ENCODE measurements at regions not wholly inside any gene's neighbourhood (a gene's known extent, or its start where the extent isn't known, plus 50 kb on each side); places are given as distances from the start of the nearest gene placed in this dataset.

DNA sequence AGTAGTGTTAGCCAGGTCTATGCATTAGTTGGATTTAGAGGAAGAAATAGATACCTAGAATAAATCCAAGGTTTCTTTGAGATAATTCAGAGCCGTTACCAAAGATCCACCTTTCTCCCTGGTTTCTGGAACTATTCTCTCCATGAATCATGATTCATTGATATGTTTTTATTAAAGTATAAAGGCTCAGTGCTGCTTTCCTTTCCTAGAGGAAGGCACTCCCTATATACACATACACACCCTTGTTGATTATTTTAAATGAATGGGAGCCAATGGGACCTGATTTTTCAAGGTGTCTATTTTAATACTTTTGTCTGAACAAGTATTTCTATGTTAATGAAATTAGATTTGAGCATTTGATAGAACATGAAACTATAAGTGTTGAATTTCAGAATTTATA, 146.8 kb upstream of the SPRY1 start:
- TF ChIP-seq, protein P1, sequence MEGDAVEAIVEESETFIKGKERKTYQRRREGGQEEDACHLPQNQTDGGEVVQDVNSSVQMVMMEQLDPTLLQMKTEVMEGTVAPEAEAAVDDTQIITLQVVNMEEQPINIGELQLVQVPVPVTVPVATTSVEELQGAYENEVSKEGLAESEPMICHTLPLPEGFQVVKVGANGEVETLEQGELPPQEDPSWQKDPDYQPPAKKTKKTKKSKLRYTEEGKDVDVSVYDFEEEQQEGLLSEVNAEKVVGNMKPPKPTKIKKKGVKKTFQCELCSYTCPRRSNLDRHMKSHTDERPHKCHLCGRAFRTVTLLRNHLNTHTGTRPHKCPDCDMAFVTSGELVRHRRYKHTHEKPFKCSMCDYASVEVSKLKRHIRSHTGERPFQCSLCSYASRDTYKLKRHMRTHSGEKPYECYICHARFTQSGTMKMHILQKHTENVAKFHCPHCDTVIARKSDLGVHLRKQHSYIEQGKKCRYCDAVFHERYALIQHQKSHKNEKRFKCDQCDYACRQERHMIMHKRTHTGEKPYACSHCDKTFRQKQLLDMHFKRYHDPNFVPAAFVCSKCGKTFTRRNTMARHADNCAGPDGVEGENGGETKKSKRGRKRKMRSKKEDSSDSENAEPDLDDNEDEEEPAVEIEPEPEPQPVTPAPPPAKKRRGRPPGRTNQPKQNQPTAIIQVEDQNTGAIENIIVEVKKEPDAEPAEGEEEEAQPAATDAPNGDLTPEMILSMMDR (IDR thresholded peaks at IDR 0.05): no peak
- no peak overlapping the region for H3K4me3 ChIP-seq
- H3K9me3 ChIP-seq: no peaks in the 10 kb centered on the region
- no peaks in the 10 kb centered on the region for H3K36me3 ChIP-seq
- DNase-seq: no peak
- no peaks in the 10 kb centered on the region for H3K27me3 ChIP-seq
- intact Hi-C loops (cut with DNase I; ENCODE audit: low total_unique reads): no loop called here
- peaks cover 0 to 41% (median 19%) of the 10 kb centered on the region in 4 donors for H3K4me1 ChIP-seq
- peak overlapping the region in 1 of 2 donors; percentile 36 for H3K27ac ChIP-seq

DNA sequence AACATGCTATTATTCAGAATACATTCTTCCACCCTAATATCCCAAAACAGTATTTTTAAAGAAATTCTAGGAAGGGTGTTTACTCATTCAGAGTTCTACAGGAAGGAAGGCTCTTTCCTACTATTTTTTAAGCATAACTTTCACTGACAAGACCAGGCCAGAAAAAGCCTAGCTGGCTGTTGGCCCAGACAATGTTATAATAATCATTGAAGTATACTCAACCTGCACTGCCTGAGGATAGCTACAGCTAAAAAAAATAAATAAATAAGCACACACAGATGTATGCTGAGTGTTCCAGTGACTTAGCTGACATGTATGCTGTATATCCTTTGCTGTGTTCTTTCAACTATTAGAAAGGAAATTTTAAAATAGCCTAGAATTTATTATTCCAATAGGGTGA, 145.8 kb upstream of the SPRY1 start:
- TF ChIP-seq, protein P1 (IDR thresholded peaks at IDR 0.05): no peak
- Histone ChIP-seq H3K9me3 (no peaks in the 10 kb centered on the region), H3K4me3 (no peak overlapping the region), H3K27ac (peak overlapping the region; percentile 36 to 39), H3K4me1 (peaks cover 0 to 41% (median 19%) of the 10 kb centered on the region in 4 donors), H3K27me3 (no peaks in the 10 kb centered on the region), H3K36me3 (no peaks in the 10 kb centered on the region)
- peak in 1 of 2 donors; percentile 36 for DNase-seq
- intact Hi-C loops (cut with DNase I; ENCODE audit: low total_unique reads): no loop called here

DNA sequence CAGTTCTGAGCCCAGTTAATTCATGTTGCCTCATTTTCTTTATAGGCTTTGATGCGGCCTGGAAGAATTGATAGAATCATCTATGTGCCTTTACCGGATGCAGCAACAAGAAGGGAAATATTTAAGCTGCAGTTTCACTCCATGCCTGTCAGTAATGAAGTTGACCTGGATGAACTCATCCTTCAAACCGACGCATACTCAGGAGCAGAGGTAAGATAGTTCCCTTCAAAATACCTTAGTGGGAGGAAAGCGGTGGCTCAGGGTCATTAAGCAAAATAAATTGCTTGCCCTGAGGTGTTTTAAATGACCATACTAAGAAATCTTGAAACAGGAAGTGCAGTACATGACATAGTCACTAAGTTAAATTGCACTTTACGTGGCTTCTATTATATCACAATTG, 140.6 kb upstream of the SPRY1 start:
- H3K27ac ChIP-seq: no peak overlapping the region
- no peak overlapping the region for H3K4me3 ChIP-seq
- intact Hi-C loops (cut with DNase I; ENCODE audit: low total_unique reads): no loop called here

DNA sequence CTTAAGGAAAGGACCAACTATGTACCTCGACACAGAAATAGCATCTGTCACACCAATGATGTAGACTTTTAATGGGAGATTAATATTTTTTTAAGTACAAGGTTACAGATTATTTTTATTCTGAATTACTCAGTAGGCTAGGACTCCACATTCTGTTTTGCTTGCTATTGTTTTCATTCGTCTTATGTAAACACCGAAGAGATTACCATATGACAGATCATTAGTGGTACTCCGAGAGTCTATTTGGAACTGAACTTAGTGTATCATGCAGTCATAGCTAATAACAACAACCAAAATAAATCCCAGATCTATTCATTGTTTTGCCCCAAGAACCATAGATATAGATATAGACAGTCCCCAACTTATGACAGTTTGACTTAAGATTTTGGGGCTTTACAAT, 139.7 kb upstream of the SPRY1 start:
- no peak overlapping the region for H3K4me3 ChIP-seq
- TF ChIP-seq, protein P1 (IDR thresholded peaks at IDR 0.05): no peak
- H3K36me3 ChIP-seq: no peaks in the 10 kb centered on the region
- no peaks in the 10 kb centered on the region for H3K27me3 ChIP-seq
- intact Hi-C loops (cut with DNase I; ENCODE audit: low total_unique reads): no loop called here
- peaks cover 0 to 45% (median 16%) of the 10 kb centered on the region in 4 donors for H3K4me1 ChIP-seq
- peak overlapping the region in 1 of 2 donors; percentile 62 for H3K27ac ChIP-seq
- no peak for DNase-seq
- H3K9me3 ChIP-seq: no peaks in the 10 kb centered on the region

More for the DNA sequence above, 140.6 kb upstream of the SPRY1 start:
- no peaks in the 10 kb centered on the region for H3K36me3 ChIP-seq
- no peak for DNase-seq
- TF ChIP-seq, protein P1 (IDR thresholded peaks at IDR 0.05): no peak
- no peaks in the 10 kb centered on the region for H3K27me3 ChIP-seq
- H3K4me1 ChIP-seq: peaks cover 0 to 49% (median 16%) of the 10 kb centered on the region in 4 donors
- no peaks in the 10 kb centered on the region for H3K9me3 ChIP-seq

DNA sequence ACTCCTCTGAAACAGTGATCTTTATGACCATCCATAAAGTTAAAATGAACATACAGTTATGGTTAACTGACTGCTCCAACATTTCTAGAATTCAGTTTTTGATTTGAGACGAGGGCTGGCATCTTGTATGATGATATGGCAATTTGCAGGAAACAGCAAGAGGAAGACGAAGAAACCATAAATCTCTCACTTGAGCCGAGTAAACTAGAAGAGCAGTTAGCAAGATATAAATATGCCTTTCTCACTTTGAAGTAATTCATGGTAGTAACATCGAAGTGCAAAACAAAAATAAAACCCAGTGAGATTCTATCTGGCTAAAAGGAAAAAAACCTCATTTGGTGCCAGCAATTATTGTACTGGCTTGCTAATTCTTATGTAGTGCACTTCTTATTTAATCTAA, 139.0 kb upstream of the SPRY1 start:
- H3K27ac ChIP-seq: peak overlapping the region; percentile 20 to 62
- H3K27me3 ChIP-seq: no peaks in the 10 kb centered on the region
- H3K4me1 ChIP-seq: peaks cover 0 to 45% (median 16%) of the 10 kb centered on the region in 4 donors
- H3K9me3 ChIP-seq: no peaks in the 10 kb centered on the region
- TF ChIP-seq, protein P1 (IDR thresholded peaks at IDR 0.05): no peak
- H3K4me3 ChIP-seq: no peak overlapping the region
- H3K36me3 ChIP-seq: no peaks in the 10 kb centered on the region
- intact Hi-C loops (cut with DNase I; ENCODE audit: low total_unique reads): no loop called here
- no peak for DNase-seq
